A549 (cell line): ENCODE measurements at regions not wholly inside any gene's neighbourhood (a gene's known extent, or its start where the extent isn't known, plus 50 kb on each side); places are given as distances from the start of the nearest gene placed in this dataset.

Experiments
- ATAC-seq, 2 experiments: fragments of 200-7000 bp in 1 of 2; fragments of >200 bp in 1 of 2; cut with Nextera tagmentation in 1 of 2; cut with Tn5 transposase in 1 of 2; 3 replicates each; pipeline versions ENCODE4 v1.8.0 to v1.9.1; 2018 to 2020; ENCODE audit warnings: mild to moderate bottlenecking in 1 of 2, moderate library complexity in 1 of 2
- CTCF ChIA-PET: fragments of 300-600 bp; sonication (Branson Sonifier 250); formaldehyde crosslinking; extraction: SDS; loops from one replicate; lab custom pipeline; 2021; ENCODE audit warnings: antibody characterized with exemption, inconsistent platforms; lab: Yijun Ruan, JAX
- POLR2A ChIA-PET: fragments of 350-600 bp; formaldehyde crosslinking; extraction: SDS; loops from one replicate; lab custom pipeline; 2021; ENCODE audit warnings: antibody characterized with exemption, inconsistent platforms; lab: Yijun Ruan, JAX
- DNase-seq, 2 experiments: peaks; one replicate each; pipeline versions ENCODE4 v3.0.0 to v3.0.0-alpha.2; 2011 to 2016; ENCODE audit warnings: low read depth in 1 of 2, low spot score in 1 of 2
- FAIRE-seq: peaks from 2 replicates; lab custom pipeline; 2011; peaks lifted over from hg19 to GRCh38; lab: Jason Lieb, UNC
- H3K27ac ChIP-seq, 2 experiments: fragments of >200 bp; sonication (Bioruptor Twin); formaldehyde crosslinking; 3 replicates each; pipeline ENCODE4 v1.5.1; 2016 to 2017
- H3K4me1 ChIP-seq: fragments of >200 bp; sonication (Bioruptor Twin); formaldehyde crosslinking; 3 replicates; pipeline ENCODE4 v1.6.1; 2016
- H3K4me2 ChIP-seq: fragments of >200 bp; sonication (Bioruptor Twin); formaldehyde crosslinking; 3 replicates; pipeline ENCODE4 v1.6.1; 2016
- H3K4me3 ChIP-seq: fragments of >200 bp; sonication (Bioruptor Twin); formaldehyde crosslinking; 3 replicates; pipeline ENCODE4 v1.5.1; 2016
- H3K9me3 ChIP-seq: fragments of >200 bp; sonication (Bioruptor Twin); formaldehyde crosslinking; 3 replicates; pipeline ENCODE4 v1.6.1; 2016
- BCL3 ChIP-seq: fragments of >200 bp; sonication (Bioruptor Twin); formaldehyde crosslinking; IDR thresholded peaks from 3 replicates; pipeline ENCODE4 v1.6.1; 2016
- CBX2 ChIP-seq: fragments of 200-600 bp; sonication (generic); IDR thresholded peaks from 2 replicates; pipeline ENCODE4 v1.6.1; 2016; ENCODE audit warnings: low read depth, mild to moderate bottlenecking, borderline replicate concordance
- CEBPB ChIP-seq, 2 experiments: fragments of >200 bp in 1 of 2; sonication (Bioruptor Twin) in 1 of 2; formaldehyde crosslinking in 1 of 2; IDR thresholded peaks; 2 replicates each; pipeline ENCODE4 v1.6.1; 2012 to 2016
- CHD2 ChIP-seq: fragments of 150-350 bp; IDR thresholded peaks from 2 replicates; pipeline ENCODE4 v1.6.1; 2014; ENCODE audit warnings: low read length; ENCODE audit not compliant: partially characterized antibody
- CHD4 ChIP-seq: fragments of 200-600 bp; sonication (generic); IDR thresholded peaks from 2 replicates; pipeline ENCODE4 v1.6.1; 2016; ENCODE audit warnings: antibody characterized with exemption, mild to moderate bottlenecking, borderline replicate concordance
- EHF ChIP-seq: fragments of 250-450 bp; sonication (Bioruptor Pico); IDR thresholded peaks from 2 replicates; pipeline ENCODE4 v1.5.0; 2020; ENCODE audit warnings: mild to moderate bottlenecking
- EP300 ChIP-seq, 2 experiments: fragments of >200 bp; sonication (Bioruptor Twin); formaldehyde crosslinking; IDR thresholded peaks; 2 replicates in 1 of 2; 3 replicates in 1 of 2; pipeline ENCODE4 v1.6.1; 2016 to 2017
- ESRRA ChIP-seq: fragments of 150-350 bp; IDR thresholded peaks from 2 replicates; pipeline ENCODE4 v1.6.1; 2014; ENCODE audit warnings: mild to moderate bottlenecking, low read length, borderline replicate concordance
- FOSL2 ChIP-seq, 2 experiments: fragments of 450-650 bp in 1 of 2; fragments of >200 bp in 1 of 2; sonication (Bioruptor Twin) in 1 of 2; formaldehyde crosslinking; IDR thresholded peaks; 2 replicates each; pipeline versions ENCODE4 v1.5.0 to v1.6.1; 2016 to 2020; ENCODE audit warnings: mild to moderate bottlenecking in 1 of 2, moderate library complexity in 1 of 2
- FOXS1 ChIP-seq: fragments of 250-450 bp; sonication (Bioruptor Pico); IDR thresholded peaks from 2 replicates; pipeline ENCODE4 v1.5.0; 2020; ENCODE audit warnings: mild to moderate bottlenecking, moderate library complexity
- HDAC2 ChIP-seq: fragments of 200-600 bp; sonication (generic); IDR thresholded peaks from 2 replicates; pipeline ENCODE4 v1.6.1; 2016
- HES2 ChIP-seq: fragments of >200 bp; sonication (Bioruptor Twin); formaldehyde crosslinking; IDR thresholded peaks from 2 replicates; pipeline ENCODE4 v1.6.1; 2016
- HEYL ChIP-seq: fragments of 250-450 bp; sonication (Bioruptor Pico); IDR thresholded peaks from 2 replicates; pipeline ENCODE4 v1.8.0; 2021; ENCODE audit warnings: mild to moderate bottlenecking, moderate library complexity
- HOXA7 ChIP-seq: fragments of 250-450 bp; sonication (Bioruptor Pico); IDR thresholded peaks from 2 replicates; pipeline ENCODE4 v1.5.0; 2020; ENCODE audit warnings: mild to moderate bottlenecking, moderate library complexity
- JUNB ChIP-seq: fragments of >200 bp; sonication (Bioruptor Twin); formaldehyde crosslinking; IDR thresholded peaks from 2 replicates; pipeline ENCODE4 v1.6.1; 2016
- KDM1A ChIP-seq: fragments of 200-600 bp; sonication (generic); IDR thresholded peaks from 2 replicates; pipeline ENCODE4 v1.6.1; 2016; ENCODE audit warnings: low read depth, mild to moderate bottlenecking
- KDM5A ChIP-seq: fragments of 200-600 bp; sonication (generic); IDR thresholded peaks from 2 replicates; pipeline ENCODE4 v1.6.1; 2016; ENCODE audit warnings: antibody characterized with exemption, mild to moderate bottlenecking
- MAFK ChIP-seq: fragments of 450-650 bp; IDR thresholded peaks from 2 replicates; pipeline ENCODE4 v1.6.1; 2014; ENCODE audit not compliant: partially characterized antibody
- MAX ChIP-seq: IDR thresholded peaks from 2 replicates; pipeline ENCODE4 v1.6.1; 2012
- MYC ChIP-seq: IDR thresholded peaks from 2 replicates; pipeline ENCODE4 v1.6.1; 2012; ENCODE audit warnings: mild to moderate bottlenecking, inconsistent platforms, low read length, improper control_type of control experiment, borderline replicate concordance
- NPAS2 ChIP-seq: fragments of 250-450 bp; sonication (Bioruptor Pico); IDR thresholded peaks from 2 replicates; pipeline ENCODE4 v1.8.0; 2022; ENCODE audit warnings: mild to moderate bottlenecking, moderate library complexity, borderline replicate concordance
- NR3C1 ChIP-seq: fragments of >200 bp; sonication (Bioruptor Twin); formaldehyde crosslinking; IDR thresholded peaks from 3 replicates; pipeline ENCODE4 v1.6.1; 2017
- PHF8 ChIP-seq: fragments of 200-600 bp; sonication (generic); IDR thresholded peaks from 2 replicates; pipeline ENCODE4 v1.6.1; 2016; ENCODE audit warnings: low read depth, mild to moderate bottlenecking, antibody characterized with exemption, moderate library complexity, borderline replicate concordance
- RARB ChIP-seq: fragments of 250-450 bp; sonication (Bioruptor Pico); IDR thresholded peaks from 2 replicates; pipeline ENCODE4 v1.8.0; 2021; ENCODE audit warnings: mild to moderate bottlenecking, moderate library complexity
- RCOR1 ChIP-seq: fragments of 150-350 bp; IDR thresholded peaks from 2 replicates; pipeline ENCODE4 v1.6.1; 2014; ENCODE audit warnings: antibody characterized with exemption, low read length, low read depth
- RNF2 ChIP-seq: fragments of 200-600 bp; sonication (generic); IDR thresholded peaks from 2 replicates; pipeline ENCODE4 v1.6.1; 2016; ENCODE audit warnings: low read depth, mild to moderate bottlenecking, antibody characterized with exemption, moderate library complexity, borderline replicate concordance
- SREBF2 ChIP-seq: fragments of 450-650 bp; IDR thresholded peaks from 2 replicates; pipeline ENCODE4 v1.6.1; 2014; ENCODE audit warnings: mild to moderate bottlenecking, moderate library complexity
- TFCP2L1 ChIP-seq: fragments of 250-450 bp; sonication (Bioruptor Pico); IDR thresholded peaks from 2 replicates; pipeline ENCODE4 v1.5.0; 2021; ENCODE audit warnings: mild to moderate bottlenecking
- TP53 ChIP-seq: fragments of 250-450 bp; sonication (Bioruptor Pico); IDR thresholded peaks from 2 replicates; pipeline ENCODE4 v1.5.0; 2021; ENCODE audit warnings: mild to moderate bottlenecking, moderate library complexity
- USF2 ChIP-seq: fragments of 450-650 bp; IDR thresholded peaks from 2 replicates; pipeline ENCODE4 v1.6.1; 2014; ENCODE audit warnings: antibody characterized with exemption
- ZC3H11A ChIP-seq: fragments of 450-650 bp; IDR thresholded peaks from 2 replicates; pipeline ENCODE4 v1.6.1; 2014; ENCODE audit warnings: antibody characterized with exemption, mild to moderate bottlenecking
- ZSCAN20 ChIP-seq: fragments of 250-450 bp; sonication (Bioruptor Pico); IDR thresholded peaks from 2 replicates; pipeline ENCODE4 v1.8.0; 2022; ENCODE audit warnings: mild to moderate bottlenecking, moderate library complexity
- WGBS: methylation state at CpG from one replicate; pipeline ENCODE4 v1.1.6; 2017; ENCODE audit errors: missing lambda C conversion rate; 5-methylcytosine and 5-hydroxymethylcytosine counted together

- Histone ChIP-seq H3K9me3 (no peaks in the 10 kb centered on the region), H3K27ac (no peak overlapping the region), H3K4me3 (no peak overlapping the region), H3K4me1 (no peaks in the 10 kb centered on the region), H3K4me2 (no peak overlapping the region)
- no peak for TF ChIP-seq CHD2
- TF ChIP-seq MYC, result no peak
- no peak for TF ChIP-seq HES2
- no peak for TF ChIP-seq EHF (CRISPR knock-in tag)
- TF ChIP-seq TFCP2L1, result no peak
- TF ChIP-seq FOSL2 (IDR thresholded peaks at IDR 0.05), result no peak
- TF ChIP-seq FOSL2 (CRISPR knock-in tag; IDR thresholded peaks at IDR 0.05), result no peak
- TF ChIP-seq FOXS1 (CRISPR knock-in tag), result no peak
- no peak for TF ChIP-seq RCOR1
- TF ChIP-seq CBX2, result no peak
- no peak for TF ChIP-seq ZC3H11A
- TF ChIP-seq KDM1A, result no peak
- TF ChIP-seq MAFK, result no peak
- TF ChIP-seq TP53, result no peak
- TF ChIP-seq HEYL (CRISPR knock-in tag), result no peak
- no peak for TF ChIP-seq HOXA7 (CRISPR knock-in tag)
- POLR2A ChIA-PET, result no interaction called here
- CTCF ChIA-PET, result no interaction called here
- 22% methylated on average over 4 of the region's 4 CpGs for WGBS
- no peak for DNase-seq
- no peak for ATAC-seq
- FAIRE-seq, result no peak
Measured at GRCh38 chr5:99317136-99317535, 388.3 kb upstream of the CHD1 start.

GRCh38 chr5:99316484-99316883 is 387.7 kb upstream of the CHD1 start:
- Histone ChIP-seq H3K4me1 (no peaks in the 10 kb centered on the region), H3K9me3 (no peaks in the 10 kb centered on the region), H3K4me2 (no peak overlapping the region), H3K27ac (no peak overlapping the region), H3K4me3 (no peak overlapping the region)
- POLR2A ChIA-PET, result no interaction called here
- 41% methylated on average over 1 of the region's 1 CpG for WGBS
- no peak for FAIRE-seq
- no peak for DNase-seq
- ATAC-seq, result no peak
- CTCF ChIA-PET, result no interaction called here
- TF ChIP-seq CBX2 (no peak), SREBF2 (no peak)
- TF ChIP-seq, all 56 proteins: peak for 0

GRCh38 chr5:99315413-99316183 is 386.8 kb upstream of the CHD1 start:
- H3K9me3 ChIP-seq, result no peaks in the 10 kb centered on the region
- no peak for ATAC-seq
- no peak for TF ChIP-seq MAX
- TF ChIP-seq PHF8, result no peak
- TF ChIP-seq CHD4, result no peak
- no peak for TF ChIP-seq USF2
- TF ChIP-seq EP300 (IDR thresholded peaks at IDR 0.05), result no peak
- no peak for TF ChIP-seq NPAS2
- no peak for TF ChIP-seq HES2
- no peak for TF ChIP-seq ESRRA
- no peak for TF ChIP-seq HEYL (CRISPR knock-in tag)
- TF ChIP-seq ZSCAN20, result no peak
- TF ChIP-seq KDM5A, result no peak
- TF ChIP-seq TFCP2L1, result no peak
- TF ChIP-seq BCL3, result no peak
- no peak for TF ChIP-seq NR3C1
- TF ChIP-seq HDAC2, result no peak
- TF ChIP-seq RARB, result no peak
- no peak for TF ChIP-seq CEBPB (IDR thresholded peaks at IDR 0.05)
- TF ChIP-seq RNF2, result no peak
- TF ChIP-seq JUNB, result no peak
- TF ChIP-seq, all 56 proteins: peak for 0
- POLR2A ChIA-PET, result no interaction called here
- Histone ChIP-seq H3K4me1 (no peaks in the 10 kb centered on the region), H3K4me2 (no peak overlapping the region), H3K4me3 (no peak overlapping the region), H3K27ac (no peak overlapping the region)
- FAIRE-seq (no peak), DNase-seq (no peak)
- CTCF ChIA-PET, result no interaction called here
- whole genome bisulfite sequencing, result 10% methylated on average over 2 of the region's 2 CpGs
